Neural crest cell (in vitro differentiated cells): ENCODE measurements at regions not wholly inside any gene's neighbourhood (a gene's known extent, or its start where the extent isn't known, plus 50 kb on each side); places are given as distances from the start of the nearest gene placed in this dataset.

Experiments used
- DNase-seq: peaks from one replicate; pipeline ENCODE4 v3.0.0; 2021; ENCODE audit warnings: low read depth, mixed read lengths, low spot score
- H3K27ac Mint-ChIP-seq: one replicate; pipeline ENCODE4 v1.8.0; 2021; ENCODE audit warnings: mild to moderate bottlenecking, mixed read lengths; ENCODE audit not compliant: unreplicated experiment
- H3K27me3 Mint-ChIP-seq: 2 replicates; pipeline ENCODE4 v1.8.0; 2021; ENCODE audit warnings: low read depth, mild to moderate bottlenecking, mixed read lengths
- H3K36me3 Mint-ChIP-seq: 2 replicates; pipeline ENCODE4 v1.8.0; 2021; ENCODE audit warnings: low read depth, mild to moderate bottlenecking, mixed read lengths
- H3K4me1 Mint-ChIP-seq: 2 replicates; pipeline ENCODE4 v1.8.0; 2021; ENCODE audit warnings: mixed read lengths
- H3K4me3 Mint-ChIP-seq: one replicate; pipeline ENCODE4 v1.8.0; 2021; ENCODE audit warnings: mild to moderate bottlenecking, mixed read lengths
- H3K9me3 Mint-ChIP-seq: 2 replicates; pipeline ENCODE4 v1.8.0; 2021; ENCODE audit warnings: mixed read lengths
- TF ChIP-seq, protein P1 (sequence below): fragments of 200-600 bp; sonication (generic); conservative IDR thresholded peaks from 2 replicates; pipeline ENCODE4 v1.5.0; 2021; ENCODE audit warnings: antibody characterized with exemption, mild to moderate bottlenecking

DNA sequence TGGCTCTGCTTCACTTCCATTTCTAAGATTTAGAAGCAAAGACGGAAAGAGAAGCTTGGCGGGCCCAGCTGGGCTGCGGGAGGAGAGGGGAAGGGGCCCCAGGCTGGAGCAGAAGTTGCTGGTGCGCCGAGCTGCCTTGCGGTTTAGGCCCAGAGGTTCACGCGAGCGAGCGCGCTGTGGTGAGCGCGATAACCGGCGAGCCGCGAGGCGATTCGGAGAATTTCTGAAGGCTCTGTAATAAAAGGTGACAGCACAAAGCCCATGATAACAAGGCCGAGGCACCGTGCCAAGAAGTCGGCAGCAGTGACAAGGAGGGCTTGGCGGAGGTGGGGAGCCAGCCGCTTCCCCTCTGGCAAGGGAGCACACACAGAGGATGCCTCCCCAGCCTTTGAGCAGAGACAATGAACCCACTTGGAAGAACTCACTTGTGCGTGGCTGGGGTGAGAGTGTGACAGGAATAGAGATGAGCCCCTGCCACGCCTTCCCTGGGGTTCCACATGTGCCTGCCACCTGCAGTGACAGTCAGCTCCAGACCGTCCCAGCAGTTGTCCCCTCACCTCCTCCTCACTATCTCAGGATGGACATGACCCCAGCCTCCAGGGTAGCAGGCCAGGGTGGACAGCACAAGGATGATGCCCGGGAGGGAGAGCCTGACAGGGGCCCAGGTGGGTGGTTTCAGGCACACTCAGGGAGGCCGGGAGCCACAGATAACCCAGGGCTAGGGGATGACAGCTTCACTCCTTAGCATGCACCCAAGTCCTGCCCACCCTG lies 315.2 kb downstream of the UACA start:
- H3K27ac Mint-ChIP-seq = no peak overlapping the region
- no peaks in the 10 kb centered on the region for H3K9me3 Mint-ChIP-seq
- H3K27me3 Mint-ChIP-seq = peaks cover 16% of the 10 kb centered on the region
- no peak for DNase-seq
- H3K4me3 Mint-ChIP-seq = no peak overlapping the region
- H3K4me1 Mint-ChIP-seq = peaks cover 8% of the 10 kb centered on the region
- no peaks in the 10 kb centered on the region for H3K36me3 Mint-ChIP-seq
- TF ChIP-seq, protein P1, sequence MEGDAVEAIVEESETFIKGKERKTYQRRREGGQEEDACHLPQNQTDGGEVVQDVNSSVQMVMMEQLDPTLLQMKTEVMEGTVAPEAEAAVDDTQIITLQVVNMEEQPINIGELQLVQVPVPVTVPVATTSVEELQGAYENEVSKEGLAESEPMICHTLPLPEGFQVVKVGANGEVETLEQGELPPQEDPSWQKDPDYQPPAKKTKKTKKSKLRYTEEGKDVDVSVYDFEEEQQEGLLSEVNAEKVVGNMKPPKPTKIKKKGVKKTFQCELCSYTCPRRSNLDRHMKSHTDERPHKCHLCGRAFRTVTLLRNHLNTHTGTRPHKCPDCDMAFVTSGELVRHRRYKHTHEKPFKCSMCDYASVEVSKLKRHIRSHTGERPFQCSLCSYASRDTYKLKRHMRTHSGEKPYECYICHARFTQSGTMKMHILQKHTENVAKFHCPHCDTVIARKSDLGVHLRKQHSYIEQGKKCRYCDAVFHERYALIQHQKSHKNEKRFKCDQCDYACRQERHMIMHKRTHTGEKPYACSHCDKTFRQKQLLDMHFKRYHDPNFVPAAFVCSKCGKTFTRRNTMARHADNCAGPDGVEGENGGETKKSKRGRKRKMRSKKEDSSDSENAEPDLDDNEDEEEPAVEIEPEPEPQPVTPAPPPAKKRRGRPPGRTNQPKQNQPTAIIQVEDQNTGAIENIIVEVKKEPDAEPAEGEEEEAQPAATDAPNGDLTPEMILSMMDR = no peak

DNA sequence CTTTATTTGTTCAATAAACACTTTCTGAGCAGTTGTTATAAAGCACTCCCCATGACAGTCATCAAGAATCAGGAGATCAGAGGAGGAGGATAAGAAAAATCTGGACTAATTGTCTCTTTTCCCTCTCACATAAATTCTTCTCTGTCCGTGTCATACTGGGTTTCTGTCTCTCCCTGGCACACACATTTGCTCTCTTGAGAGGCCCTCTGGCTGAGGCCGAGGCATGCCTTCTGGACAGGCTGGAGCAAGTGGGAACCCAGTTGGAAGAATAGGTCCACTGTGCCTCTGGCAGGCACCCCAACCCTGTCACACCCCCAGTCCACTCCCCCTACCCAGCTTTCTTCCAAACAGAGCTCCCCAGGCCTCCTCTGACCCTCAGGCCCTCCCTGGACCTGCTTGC lies 315.8 kb downstream of the UACA start:
- Mint-ChIP-seq H3K27ac (peak overlapping the region; percentile 12), H3K4me3 (no peak overlapping the region), H3K36me3 (no peaks in the 10 kb centered on the region), H3K27me3 (peaks cover 19% of the 10 kb centered on the region), H3K4me1 (peaks cover 8% of the 10 kb centered on the region), H3K9me3 (no peaks in the 10 kb centered on the region)
- TF ChIP-seq, protein P1 = no peak
- no peak for DNase-seq

DNA sequence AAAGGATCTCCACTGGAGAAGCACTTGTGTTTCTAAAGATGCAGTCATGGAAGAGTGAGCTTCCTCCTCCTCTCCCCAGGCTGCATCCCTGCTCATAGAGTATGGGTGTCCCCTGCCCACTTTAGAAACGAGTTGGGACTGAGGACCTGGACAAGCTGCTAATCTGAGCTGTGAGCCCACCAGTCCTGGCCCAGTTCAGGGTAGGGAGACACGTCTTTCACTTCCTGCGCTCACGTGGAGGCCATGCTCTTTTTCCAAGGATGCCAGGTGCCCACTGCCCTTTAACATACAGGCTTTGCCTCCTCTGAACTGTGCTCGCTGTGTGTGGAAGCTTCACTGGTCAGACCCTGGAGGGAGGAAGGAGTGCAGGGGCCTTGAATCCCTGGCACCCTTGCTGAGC lies 316.3 kb downstream of the UACA start:
- Mint-ChIP-seq H3K9me3 (no peaks in the 10 kb centered on the region), H3K27me3 (peaks cover 23% of the 10 kb centered on the region), H3K36me3 (no peaks in the 10 kb centered on the region), H3K27ac (peak overlapping the region; percentile 83), H3K4me1 (peaks cover 8% of the 10 kb centered on the region), H3K4me3 (no peak overlapping the region)
- TF ChIP-seq, protein P1 = no peak
- DNase-seq = no peak

DNA sequence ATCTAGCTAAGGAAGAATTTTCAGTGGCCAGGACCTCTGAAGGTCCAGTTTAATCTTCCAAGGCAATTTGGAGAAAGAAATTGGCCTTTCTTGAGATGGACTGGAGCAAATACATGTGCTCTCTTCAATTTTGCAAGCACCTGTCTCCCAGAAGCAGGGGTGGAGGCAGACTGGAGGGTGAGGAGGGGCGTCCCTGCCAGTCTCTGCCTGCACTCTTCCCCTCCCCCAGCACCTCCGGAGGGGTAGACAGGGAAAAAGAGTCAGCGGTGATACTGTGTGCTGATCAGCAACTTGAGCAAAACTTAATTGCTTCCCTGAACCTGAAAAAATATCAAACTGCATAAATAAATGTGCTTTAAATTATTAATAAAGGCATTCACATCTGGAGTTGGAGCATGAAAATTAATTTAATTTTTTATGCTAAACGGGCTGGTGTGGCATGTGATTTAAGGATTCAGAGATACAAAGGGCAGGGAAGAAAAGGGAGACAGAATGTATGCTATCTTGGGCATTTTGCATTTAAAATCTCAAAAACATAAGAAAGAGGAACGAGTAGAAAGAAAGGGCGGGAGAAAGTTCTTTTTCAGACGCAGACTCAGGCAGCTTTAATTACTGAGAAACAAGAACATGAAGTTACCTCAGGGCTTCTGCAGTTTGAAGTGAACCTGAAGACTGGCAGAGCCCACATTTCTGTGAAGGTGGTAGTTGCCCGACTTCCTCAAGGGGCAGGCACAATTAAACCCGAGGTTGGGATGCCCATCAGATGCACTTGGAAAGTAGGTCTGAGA lies 319.7 kb downstream of the UACA start:
- peaks cover 21% of the 10 kb centered on the region for H3K27me3 Mint-ChIP-seq
- H3K9me3 Mint-ChIP-seq = no peaks in the 10 kb centered on the region
- H3K36me3 Mint-ChIP-seq = no peaks in the 10 kb centered on the region
- H3K4me1 Mint-ChIP-seq = no peaks in the 10 kb centered on the region
- no peak overlapping the region for H3K27ac Mint-ChIP-seq
- no peak for DNase-seq
- no peak overlapping the region for H3K4me3 Mint-ChIP-seq
- TF ChIP-seq, protein P1 = no peak

DNA sequence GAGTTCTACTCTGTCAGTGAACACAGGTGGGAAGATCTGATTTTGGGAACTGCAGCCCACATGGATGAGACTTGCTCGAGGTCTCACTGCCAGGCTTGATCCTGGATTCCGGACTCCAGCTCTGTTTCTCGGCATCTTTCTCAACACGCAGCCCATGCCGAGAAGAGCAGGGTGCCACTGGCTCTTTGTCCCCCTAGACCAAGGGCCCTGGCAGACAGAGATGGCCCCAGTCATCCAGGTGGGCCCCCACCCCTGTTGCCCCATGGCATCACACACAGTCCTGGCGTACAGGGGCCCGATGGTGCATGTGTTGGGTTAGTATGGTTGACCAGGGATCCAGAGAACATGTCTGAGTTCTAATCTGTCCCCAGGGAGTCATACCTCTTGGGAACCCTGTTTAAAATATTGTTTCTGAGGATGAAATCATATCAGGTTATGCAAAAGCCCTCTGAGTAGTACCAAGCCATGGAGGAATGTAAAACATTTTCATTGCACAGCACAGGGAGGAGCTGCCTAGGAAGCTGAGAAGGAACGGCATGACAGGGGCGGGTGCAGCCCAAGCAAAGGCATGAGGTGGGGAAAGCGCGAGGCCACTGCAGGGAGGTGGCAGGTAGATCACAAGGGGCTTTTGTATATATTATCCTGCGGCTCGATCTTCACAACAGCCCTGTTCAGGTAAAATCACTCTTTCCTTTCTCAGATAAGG lies 320.6 kb downstream of the UACA start:
- Mint-ChIP-seq H3K4me3 (no peak overlapping the region), H3K9me3 (no peaks in the 10 kb centered on the region), H3K36me3 (no peaks in the 10 kb centered on the region), H3K27ac (no peak overlapping the region), H3K4me1 (peaks cover 4% of the 10 kb centered on the region), H3K27me3 (peaks cover 21% of the 10 kb centered on the region)
- TF ChIP-seq, protein P1 = no peak
- DNase-seq = no peak
